WTC11 (cell line): ENCODE measurements at regions not wholly inside any gene's neighbourhood (a gene's known extent, or its start where the extent isn't known, plus 50 kb on each side); places are given as distances from the start of the nearest gene placed in this dataset.

Experiments
- ATF2 ChIP-seq: sonication (generic); formaldehyde crosslinking; IDR thresholded peaks from 2 replicates; pipeline ENCODE4 v1.8.1; 2022; ENCODE audit warnings: low read depth, missing genetic modification reagents, borderline replicate concordance
- CTCF ChIP-seq: fragments of 200-600 bp; IDR thresholded peaks from 2 replicates; pipeline ENCODE4 v1.8.0; 2022; ENCODE audit warnings: antibody characterized with exemption
- FOXP1 ChIP-seq: sonication (generic); formaldehyde crosslinking; IDR thresholded peaks from 2 replicates; pipeline ENCODE4 v1.8.0; 2022; ENCODE audit warnings: missing genetic modification reagents, mild to moderate bottlenecking, moderate library complexity, borderline replicate concordance
- NR3C1 ChIP-seq: sonication (generic); formaldehyde crosslinking; conservative IDR thresholded peaks from 2 replicates; pipeline ENCODE4 v1.8.1; 2023; ENCODE audit warnings: low read depth, mild to moderate bottlenecking, missing genetic modification reagents
- TCF7 ChIP-seq: sonication (generic); formaldehyde crosslinking; IDR thresholded peaks from 2 replicates; pipeline ENCODE4 v1.8.0; 2022; ENCODE audit warnings: mild to moderate bottlenecking, low read depth, missing genetic modification reagents, moderate library complexity
- TF ChIP-seq, protein P1 (sequence below): sonication (generic); formaldehyde crosslinking; IDR thresholded peaks from 2 replicates; pipeline ENCODE4 v1.8.1; 2023; ENCODE audit warnings: mild to moderate bottlenecking, missing genetic modification reagents, moderate library complexity

GRCh38 chr2:106602042-106602441 lies 114.9 kb downstream of the CD8B2 start:
- TF ChIP-seq, protein P1, sequence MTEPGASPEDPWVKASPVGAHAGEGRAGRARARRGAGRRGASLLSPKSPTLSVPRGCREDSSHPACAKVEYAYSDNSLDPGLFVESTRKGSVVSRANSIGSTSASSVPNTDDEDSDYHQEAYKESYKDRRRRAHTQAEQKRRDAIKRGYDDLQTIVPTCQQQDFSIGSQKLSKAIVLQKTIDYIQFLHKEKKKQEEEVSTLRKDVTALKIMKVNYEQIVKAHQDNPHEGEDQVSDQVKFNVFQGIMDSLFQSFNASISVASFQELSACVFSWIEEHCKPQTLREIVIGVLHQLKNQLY: no peak
- no peak for TF ChIP-seq FOXP1
- TF ChIP-seq ATF2: no peak
- no peak for TF ChIP-seq NR3C1 (CRISPR knock-in tag)
- no peak for TF ChIP-seq CTCF
- TF ChIP-seq TCF7 (CRISPR knock-in tag): no peak
